GM23248 (cell line): ENCODE measurements at regions not wholly inside any gene's neighbourhood (a gene's known extent, or its start where the extent isn't known, plus 50 kb on each side); places are given as distances from the start of the nearest gene placed in this dataset.

Source experiments
- DNase-seq: peaks from one replicate; pipeline ENCODE4 v3.0.0-alpha.2; 2015
- H2AFZ ChIP-seq: fragments of 200-600 bp; sonication (generic); 2 replicates; pipeline ENCODE4 v1.6.1; 2016; ENCODE audit warnings: antibody characterized with exemption
- H3F3A ChIP-seq: fragments of 200-600 bp; sonication (generic); 2 replicates; pipeline ENCODE4 v1.6.1; 2016; ENCODE audit warnings: mild to moderate bottlenecking, antibody characterized with exemption, mixed run types; ENCODE audit not compliant: insufficient read depth
- H3K27ac ChIP-seq: fragments of 200-600 bp; sonication (generic); 2 replicates; pipeline ENCODE4 v1.5.1; 2016; ENCODE audit warnings: mild to moderate bottlenecking
- H3K27me3 ChIP-seq: fragments of 200-600 bp; sonication (generic); replicated peaks from 2 replicates; pipeline ENCODE4 v1.6.1; 2016; ENCODE audit warnings: mild to moderate bottlenecking; ENCODE audit not compliant: insufficient read depth
- H3K36me3 ChIP-seq: fragments of 200-600 bp; sonication (generic); 2 replicates; pipeline ENCODE4 v1.6.1; 2016; ENCODE audit warnings: low read depth, mild to moderate bottlenecking
- H3K4me1 ChIP-seq: fragments of 200-600 bp; sonication (generic); 2 replicates; pipeline ENCODE4 v1.6.1; 2016; ENCODE audit warnings: mild to moderate bottlenecking; ENCODE audit not compliant: insufficient read depth
- H3K4me2 ChIP-seq: fragments of 200-600 bp; sonication (generic); one replicate; pipeline ENCODE4 v1.6.1; 2016; ENCODE audit warnings: mild to moderate bottlenecking; ENCODE audit not compliant: unreplicated experiment
- H3K4me3 ChIP-seq: fragments of 200-600 bp; sonication (generic); 2 replicates; pipeline ENCODE4 v1.5.1; 2016; ENCODE audit warnings: mild to moderate bottlenecking
- H3K79me2 ChIP-seq: fragments of 200-600 bp; sonication (generic); 2 replicates; pipeline ENCODE4 v1.6.1; 2016; ENCODE audit warnings: mild to moderate bottlenecking; ENCODE audit not compliant: insufficient read depth
- H3K9ac ChIP-seq: fragments of 200-600 bp; sonication (generic); 2 replicates; pipeline ENCODE4 v1.6.1; 2016; ENCODE audit warnings: mild to moderate bottlenecking
- H3K9me2 ChIP-seq: fragments of 200-600 bp; sonication (generic); 2 replicates; pipeline ENCODE4 v1.6.1; 2016; ENCODE audit warnings: mixed run types, mild to moderate bottlenecking, moderate library complexity; ENCODE audit not compliant: insufficient read depth
- H3K9me3 ChIP-seq: fragments of 200-600 bp; sonication (generic); one replicate; pipeline ENCODE4 v1.6.1; 2017; ENCODE audit warnings: low read depth
- H4K20me1 ChIP-seq: fragments of 200-600 bp; sonication (generic); 2 replicates; pipeline ENCODE4 v1.6.0; 2016; ENCODE audit not compliant: insufficient read depth
- EZH2 ChIP-seq: fragments of 200-600 bp; sonication (generic); IDR thresholded peaks from 2 replicates; pipeline ENCODE4 v1.6.1; 2018; ENCODE audit warnings: antibody characterized with exemption, mild to moderate bottlenecking; ENCODE audit not compliant: insufficient read depth, poor library complexity, severe bottlenecking
- EZH2phosphoT487 ChIP-seq: fragments of 200-600 bp; sonication (generic); IDR thresholded peaks from 2 replicates; pipeline ENCODE4 v1.6.1; 2018; ENCODE audit warnings: antibody characterized with exemption, moderate library complexity, mild to moderate bottlenecking, low read depth; ENCODE audit not compliant: insufficient read depth
- WGBS, 2 experiments: methylation state at CpG; one replicate each; pipeline ENCODE4 v1.1.6; 2015 to 2017; ENCODE audit warnings: low lambda C conversion rate in 2 of 2, low coverage in 1 of 2; ENCODE audit errors: missing lambda C conversion rate in 2 of 2; 5-methylcytosine and 5-hydroxymethylcytosine counted together
- in situ Hi-C: fragments of 300-500 bp; cut with MboI; formaldehyde crosslinking; loops from 2 replicates; pipeline ENCODE4 v1.15.0; 2020

- Histone ChIP-seq H3K4me2 (no peak overlapping the region), H3K4me3 (no peak overlapping the region), H3K27me3 (no peaks in the 10 kb centered on the region), H2AFZ (no peak overlapping the region), H3K27ac (no peak overlapping the region), H3K79me2 (no peaks in the 10 kb centered on the region), H3K9me3 (no peaks in the 10 kb centered on the region), H3K9me2 (no peaks in the 10 kb centered on the region), H3K36me3 (no peaks in the 10 kb centered on the region), H3K4me1 (no peaks in the 10 kb centered on the region), H3K9ac (no peak overlapping the region), H3F3A (no peaks in the 10 kb centered on the region), H4K20me1 (no peaks in the 10 kb centered on the region)
- in situ Hi-C loops, result no loop called here
- TF ChIP-seq EZH2phosphoT487 (no peak), EZH2 (no peak)
- 82 to 87% methylated on average over 2 of the region's 2 CpGs for WGBS, 2 experiments
- DNase-seq, result no peak
Observed at GRCh38 chr9:85130260-85130659, 460.7 kb downstream of the NTRK2 start.

GRCh38 chr9:85129514-85129913, 460.0 kb downstream of the NTRK2 start:
- H3K9me3 ChIP-seq, result no peaks in the 10 kb centered on the region
- H3K27ac ChIP-seq, result no peak overlapping the region

GRCh38 chr9:85118990-85119755, 449.6 kb downstream of the NTRK2 start:
- no peak for DNase-seq
- H3K4me2 ChIP-seq, result no peak overlapping the region
- peaks cover 3% of the 10 kb centered on the region for H3K9me3 ChIP-seq
- no peak overlapping the region for H3K4me3 ChIP-seq
- no peak overlapping the region for H3K27ac ChIP-seq
- H3K9ac ChIP-seq, result no peak overlapping the region
- no peaks in the 10 kb centered on the region for H3K9me2 ChIP-seq
- H3K4me1 ChIP-seq, result no peaks in the 10 kb centered on the region
- H3K79me2 ChIP-seq, result no peaks in the 10 kb centered on the region
- WGBS, 2 experiments, result 61 to 71% methylated on average over 1 of the region's 1 CpG
- no peaks in the 10 kb centered on the region; the same call in 1 of the 2 replicates for H3K27me3 ChIP-seq
- no peaks in the 10 kb centered on the region for H4K20me1 ChIP-seq
- TF ChIP-seq EZH2 (no peak), EZH2phosphoT487 (no peak)
- in situ Hi-C loops, result no loop called here
- no peak overlapping the region for H2AFZ ChIP-seq
- no peaks in the 10 kb centered on the region for H3K36me3 ChIP-seq
- no peaks in the 10 kb centered on the region for H3F3A ChIP-seq

More at GRCh38 chr9:85129514-85129913, 460.0 kb downstream of the NTRK2 start:
- no peak overlapping the region for H2AFZ ChIP-seq
- no peak overlapping the region for H3K4me3 ChIP-seq
- H4K20me1 ChIP-seq, result no peaks in the 10 kb centered on the region
- TF ChIP-seq EZH2phosphoT487, result no peak
- no peak for TF ChIP-seq EZH2
- no peaks in the 10 kb centered on the region for H3F3A ChIP-seq
- in situ Hi-C loops, result no loop called here
- H3K36me3 ChIP-seq, result no peaks in the 10 kb centered on the region
- no peaks in the 10 kb centered on the region for H3K79me2 ChIP-seq
- no peak for DNase-seq
- no peak overlapping the region for H3K9ac ChIP-seq
- no peaks in the 10 kb centered on the region for H3K27me3 ChIP-seq
- no peak overlapping the region for H3K4me2 ChIP-seq
- H3K9me2 ChIP-seq, result no peaks in the 10 kb centered on the region
- no peaks in the 10 kb centered on the region for H3K4me1 ChIP-seq
- 29 to 30% methylated on average over 2 of the region's 2 CpGs for WGBS, 2 experiments

- in situ Hi-C loops, result no loop called here
- Histone ChIP-seq H4K20me1 (no peaks in the 10 kb centered on the region), H3K79me2 (no peaks in the 10 kb centered on the region), H3F3A (no peaks in the 10 kb centered on the region), H3K9me2 (no peaks in the 10 kb centered on the region), H3K9ac (no peak overlapping the region), H3K4me2 (no peak overlapping the region), H3K9me3 (no peaks in the 10 kb centered on the region), H3K36me3 (no peaks in the 10 kb centered on the region), H3K27me3 (no peaks in the 10 kb centered on the region; the same call in 1 of the 2 replicates), H2AFZ (no peak overlapping the region), H3K4me1 (no peaks in the 10 kb centered on the region), H3K27ac (no peak overlapping the region), H3K4me3 (no peak overlapping the region)
- no peak for TF ChIP-seq EZH2
- no peak for TF ChIP-seq EZH2phosphoT487
- DNase-seq, result no peak
- WGBS, 2 experiments, result 26 to 33% methylated on average over 4 of the region's 4 CpGs
Observed at GRCh38 chr9:85117831-85118230, 448.3 kb downstream of the NTRK2 start.
